Fibroblast of peridontal ligament (primary cell): ENCODE measurements at regions not wholly inside any gene's neighbourhood (a gene's known extent, or its start where the extent isn't known, plus 50 kb on each side); places are given as distances from the start of the nearest gene placed in this dataset.

Source experiments
- DNase-seq: peaks from one replicate; pipeline ENCODE4 v3.0.0-alpha.2; 2010; ENCODE audit errors: extremely low read depth

- no peak for DNase-seq
These were observed 64.6 kb downstream of the LINC01488 start for GRCh38 chr11:69545976-69546617.

- no peak for DNase-seq
These were observed 65.4 kb downstream of the LINC01488 start for GRCh38 chr11:69546735-69547370.

- DNase-seq = no peak
These were observed 69.4 kb downstream of the LINC01488 start for GRCh38 chr11:69550846-69551245.

GRCh38 chr11:69551963-69552362, 70.5 kb downstream of the LINC01488 start:
- DNase-seq = no peak

GRCh38 chr11:69552951-69553350, 71.5 kb downstream of the LINC01488 start:
- no peak for DNase-seq

- DNase-seq = no peak
These were observed 72.2 kb downstream of the LINC01488 start for GRCh38 chr11:69553416-69554357.

GRCh38 chr11:69554849-69555248, 73.4 kb downstream of the LINC01488 start:
- no peak for DNase-seq

GRCh38 chr11:69557266-69557665, 75.8 kb downstream of the LINC01488 start:
- no peak for DNase-seq

- no peak for DNase-seq
These were observed 77.1 kb downstream of the LINC01488 start for GRCh38 chr11:69558519-69558941.

GRCh38 chr11:69559181-69559580, 77.7 kb downstream of the LINC01488 start:
- DNase-seq = no peak

- peak; percentile 18 for DNase-seq
These were observed 78.8 kb downstream of the LINC01488 start for GRCh38 chr11:69560141-69560790.

- no peak for DNase-seq
These were observed 78.7 kb upstream of the CCND1 start for GRCh38 chr11:69562302-69562701.

GRCh38 chr11:69562816-69563215, 78.1 kb upstream of the CCND1 start:
- no peak for DNase-seq

- no peak for DNase-seq
These were observed 77.7 kb upstream of the CCND1 start for GRCh38 chr11:69563306-69563705.

GRCh38 chr11:69563946-69564775, 76.8 kb upstream of the CCND1 start:
- DNase-seq = no peak

- DNase-seq = no peak
These were observed 75.0 kb upstream of the CCND1 start for GRCh38 chr11:69566001-69566400.

GRCh38 chr11:69567951-69568808, 72.8 kb upstream of the CCND1 start:
- DNase-seq = no peak

- DNase-seq = no peak
These were observed 72.2 kb upstream of the CCND1 start for GRCh38 chr11:69568809-69569097.

- no peak for DNase-seq
These were observed 71.4 kb upstream of the CCND1 start for GRCh38 chr11:69569306-69570200.
